Fibroblast of skin of back (primary cell): ENCODE measurements at regions not wholly inside any gene's neighbourhood (a gene's known extent, or its start where the extent isn't known, plus 50 kb on each side); places are given as distances from the start of the nearest gene placed in this dataset.
A peak's percentile ranks its signal among the peaks of the same experiment; 100 is the strongest.

Experiments used
- DNase-seq: peaks from one replicate; pipeline ENCODE4 v3.0.0-alpha.2; 2013

- DNase-seq: no peak
Measured at GRCh38 chr3:64992530-64993285, 304.9 kb upstream of the ADAMTS9 start.

- no peak for DNase-seq
Measured at GRCh38 chr3:64988188-64988587, 300.4 kb upstream of the ADAMTS9 start.

- no peak for DNase-seq
Measured at GRCh38 chr3:64987726-64988125, 299.9 kb upstream of the ADAMTS9 start.

DNA sequence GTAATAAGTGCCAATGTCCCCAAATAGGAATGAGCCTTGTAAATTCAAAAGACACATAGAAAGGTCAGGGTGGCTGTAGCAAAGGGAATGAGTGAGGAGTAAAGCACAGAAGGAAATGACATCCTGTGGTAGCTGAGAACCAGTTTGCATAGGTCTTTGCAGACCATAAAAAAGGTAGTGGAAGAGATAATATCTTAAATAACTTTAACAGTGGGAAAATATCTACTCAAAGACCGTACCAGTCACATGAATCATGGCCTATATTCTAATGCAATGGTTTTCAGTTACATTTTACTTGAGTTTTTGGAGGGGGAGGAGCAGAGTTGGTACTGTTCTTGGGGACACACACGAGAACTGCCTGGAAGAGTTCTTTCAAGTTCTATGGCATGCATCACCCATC is 297.3 kb upstream of the ADAMTS9 start:
- DNase-seq: no peak

DNA sequence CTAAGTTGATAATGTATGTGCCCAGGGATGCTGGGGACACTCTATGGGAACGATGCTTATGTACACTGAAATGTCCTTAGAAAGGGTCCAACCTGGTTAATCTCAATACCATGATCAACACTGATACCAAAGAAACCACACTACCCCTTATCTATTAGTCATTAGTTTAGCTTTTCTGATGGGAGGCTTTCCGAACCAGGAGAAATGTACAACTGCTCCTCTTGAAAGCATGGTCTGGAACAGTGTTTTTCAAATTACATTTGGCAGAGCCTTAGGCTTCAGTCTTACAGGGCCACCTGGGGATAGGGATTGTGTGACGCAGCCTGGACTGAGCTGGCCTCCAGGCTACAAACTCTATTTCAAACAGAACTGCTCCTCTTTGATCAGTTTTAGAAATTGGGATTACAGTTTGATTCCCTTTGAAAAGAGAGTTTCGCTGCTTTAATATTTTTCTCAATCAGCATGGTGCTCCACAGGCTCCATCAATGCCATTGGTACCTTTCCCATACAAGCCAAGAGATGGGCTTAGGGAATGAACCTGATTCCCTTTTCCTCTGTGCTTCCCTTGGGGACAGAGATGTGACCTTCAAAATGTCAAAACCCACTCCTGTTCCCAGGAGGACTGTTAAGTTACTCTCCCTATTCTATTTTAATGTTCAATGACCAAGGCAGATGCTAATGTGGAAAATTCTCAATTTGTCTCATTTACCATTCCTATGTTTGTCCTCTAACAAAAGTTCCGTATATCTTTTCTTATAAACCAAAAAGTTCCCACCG is 296.0 kb upstream of the ADAMTS9 start:
- no peak for DNase-seq

DNA sequence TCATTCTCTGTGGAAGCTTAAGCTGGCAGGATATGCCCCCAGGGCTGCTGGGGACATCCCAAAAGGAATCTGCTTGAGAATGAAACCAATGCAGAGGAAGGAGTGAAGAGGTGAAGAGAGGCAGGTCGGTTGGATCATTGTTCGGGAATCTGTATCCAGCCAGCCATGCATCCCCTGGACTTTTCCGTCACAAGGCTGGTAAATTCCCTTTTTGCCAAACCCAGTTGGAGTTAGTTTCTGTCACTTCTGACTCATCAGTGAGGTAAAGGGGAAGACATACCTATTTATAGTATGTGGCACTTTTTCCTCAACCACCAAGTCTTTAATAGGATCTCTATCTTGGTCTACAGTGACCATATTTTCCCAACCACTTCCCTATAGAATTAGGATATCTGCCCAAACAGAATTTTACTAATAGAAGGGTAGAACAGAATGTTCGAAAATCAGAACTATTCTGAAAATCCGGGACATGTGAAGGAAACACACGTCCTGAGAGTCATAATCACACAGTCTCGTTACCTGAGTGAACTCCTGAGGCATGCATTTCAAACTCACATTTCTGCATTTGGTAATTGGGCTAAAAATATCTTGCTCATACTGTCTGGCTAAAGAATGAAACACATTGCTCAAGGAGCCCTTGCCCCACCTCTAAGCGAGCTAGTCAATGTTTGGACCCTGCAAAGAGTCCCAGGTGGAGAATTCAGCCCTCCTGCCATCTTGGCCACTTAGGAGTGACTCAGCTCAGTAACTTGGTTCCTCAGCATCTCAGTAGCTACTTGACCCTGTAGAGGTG is 289.7 kb upstream of the ADAMTS9 start:
- DNase-seq: peak; percentile 78

- DNase-seq: no peak
Measured at GRCh38 chr3:64976456-64976855, 288.7 kb upstream of the ADAMTS9 start.

DNA sequence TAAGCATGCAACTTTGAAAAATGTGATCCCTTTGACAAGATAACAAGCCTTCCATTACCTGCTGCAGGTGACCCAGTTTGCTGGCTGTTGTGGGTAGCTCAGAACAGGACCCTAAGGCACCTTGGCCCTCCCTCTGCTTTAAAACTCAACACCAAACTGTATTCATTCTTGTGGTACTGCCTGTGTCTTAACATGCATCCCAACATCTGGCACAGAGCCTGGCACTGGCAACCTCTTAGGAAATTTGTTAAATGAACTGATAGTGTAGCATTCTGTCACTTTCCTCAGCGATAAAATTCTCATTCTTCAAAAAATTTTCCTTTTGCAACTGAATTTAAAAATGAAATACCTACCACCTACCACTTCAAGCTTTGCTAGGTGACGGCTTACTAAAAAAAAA is 287.3 kb upstream of the ADAMTS9 start:
- no peak for DNase-seq

DNA sequence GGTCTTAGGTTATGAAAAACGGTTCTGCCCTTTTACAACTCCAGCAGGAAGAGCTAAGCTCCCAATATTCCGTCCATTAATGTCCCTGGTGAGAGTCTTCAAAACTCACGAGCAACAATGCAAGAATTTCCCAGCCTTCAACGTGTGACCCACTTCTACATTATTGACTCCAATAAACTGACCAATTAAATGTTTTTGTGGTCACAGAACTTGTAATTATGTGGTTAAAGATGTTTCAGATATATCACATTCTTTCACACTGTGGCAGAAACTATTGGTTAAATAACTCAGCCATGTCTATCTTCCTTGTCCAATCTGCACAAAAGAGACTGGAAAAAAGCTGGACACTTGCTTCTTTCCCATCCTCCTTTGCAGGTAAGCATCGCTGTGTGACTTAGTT is 286.6 kb upstream of the ADAMTS9 start:
- DNase-seq: no peak

DNA sequence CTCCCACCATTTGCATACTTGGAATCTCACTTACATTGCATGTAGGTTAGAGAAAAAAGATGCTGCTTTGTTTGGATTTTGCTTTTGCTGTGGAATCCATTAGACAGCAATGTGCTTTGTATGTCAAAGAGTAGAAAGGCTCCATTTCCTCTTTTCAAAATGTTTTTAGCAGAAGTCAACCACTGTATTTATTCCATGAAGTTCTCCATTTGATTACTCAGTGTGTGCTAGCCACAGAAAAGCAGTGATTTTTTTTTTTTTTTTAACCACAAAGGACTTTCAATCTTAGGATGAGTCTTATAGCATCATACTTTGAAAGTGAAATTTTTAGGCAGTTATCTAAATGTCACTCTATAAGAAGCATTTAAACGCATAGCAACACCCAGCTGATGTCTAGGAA is 285.0 kb upstream of the ADAMTS9 start:
- peak; percentile 30 for DNase-seq

GRCh38 chr3:64971602-64972001 is 283.8 kb upstream of the ADAMTS9 start:
- no peak for DNase-seq

DNA sequence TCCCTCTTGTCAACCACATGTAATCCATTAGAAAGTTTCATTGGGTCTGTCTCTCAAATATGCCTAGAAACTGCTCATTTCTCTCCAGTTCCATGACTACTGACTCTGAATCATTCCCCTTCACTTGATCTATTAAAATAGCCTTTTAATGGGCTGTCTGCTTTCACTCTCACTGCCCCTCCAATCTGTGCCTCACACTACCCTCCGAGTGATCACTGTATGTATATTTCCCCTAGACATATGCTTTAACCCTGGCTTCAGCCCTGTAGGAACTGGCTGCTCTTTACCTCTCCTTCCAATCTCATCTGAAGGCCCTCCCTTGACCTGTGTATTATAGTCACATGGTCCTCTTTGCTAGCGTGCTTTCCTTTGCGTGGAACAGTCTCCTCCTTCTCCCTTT is 282.8 kb upstream of the ADAMTS9 start:
- no peak for DNase-seq

- no peak for DNase-seq
Measured at GRCh38 chr3:64961301-64961700, 273.5 kb upstream of the ADAMTS9 start.

- DNase-seq: no peak
Measured at GRCh38 chr3:64958199-64958843, 270.5 kb upstream of the ADAMTS9 start.

GRCh38 chr3:64957408-64958198 is 269.8 kb upstream of the ADAMTS9 start:
- no peak for DNase-seq

- no peak for DNase-seq
Measured at GRCh38 chr3:64956711-64957325, 269.0 kb upstream of the ADAMTS9 start.

- no peak for DNase-seq
Measured at GRCh38 chr3:64954995-64955636, 267.3 kb upstream of the ADAMTS9 start.

DNA sequence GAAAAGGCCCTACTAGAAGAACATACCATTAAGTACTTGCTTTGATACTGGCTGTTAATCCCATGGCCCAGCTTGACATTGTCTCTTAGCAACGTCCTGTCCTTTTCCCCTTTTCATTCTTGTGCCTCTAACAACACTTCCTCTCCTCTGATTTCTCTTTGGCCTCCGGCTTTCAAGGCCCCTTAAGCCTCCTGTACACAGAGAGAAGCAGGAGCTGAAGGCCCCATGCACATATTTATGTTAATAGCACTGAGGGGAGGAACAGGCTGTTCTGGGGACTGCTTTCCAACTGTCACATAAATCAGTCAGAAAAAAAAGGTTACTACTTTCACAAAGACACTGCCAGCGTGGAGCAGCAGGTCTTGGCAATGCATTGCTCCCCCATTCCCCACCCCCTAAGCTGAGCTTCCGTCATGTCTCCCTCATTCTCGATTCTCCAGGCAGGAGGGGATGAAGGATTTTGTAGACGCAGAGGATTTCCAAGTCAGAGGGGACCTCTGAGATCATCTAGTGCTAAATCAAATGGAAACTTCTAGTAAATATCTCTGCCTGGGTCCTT is 257.4 kb upstream of the ADAMTS9 start:
- DNase-seq: no peak

- DNase-seq: no peak
Measured at GRCh38 chr3:64943866-64944265, 256.1 kb upstream of the ADAMTS9 start.

GRCh38 chr3:64940596-64941348 is 253.0 kb upstream of the ADAMTS9 start:
- DNase-seq: no peak
